ENCODE measurements at regions not wholly inside any gene's neighbourhood (a gene's known extent, or its start where the extent isn't known, plus 50 kb on each side); places are given as distances from the start of the nearest gene placed in this dataset.
"Not testable (repeated sequence)": the region's sequence is repeated elsewhere in the genome, so short reads cannot be mapped to it uniquely, and the experiment has no call there.

- TF ChIP-seq EZH2 (IDR thresholded peaks at IDR 0.05) (no peak), POLR2AphosphoS5 (IDR thresholded peaks at IDR 0.05; ENCODE audit: borderline replicate concordance, low read depth, low read length) (no peak), FOXP2 (optimal IDR thresholded peaks at IDR 0.05; ENCODE audit: control extremely low read depth, extremely low read length, insufficient read depth) (no peak)
- Histone ChIP-seq H3K36me3 (ENCODE audit: insufficient read depth, low read length) (no peaks in the 10 kb centered on the region), H3K27ac (peak overlapping the region; percentile 75), H3K9me3 (ENCODE audit: low read depth, low read length) (peaks cover 3% of the 10 kb centered on the region; the same call in 1 of the 2 replicates), H3K4me3 (peak overlapping the region; percentile 10; the same call in 1 of the 2 replicates), H3K9ac (ENCODE audit: insufficient read length) (peak overlapping the region; percentile 14)
- no peak for DNase-seq (ENCODE audit: low read depth, low spot score)
Observed at GRCh38 chr2:215722986-215723630, 287.2 kb upstream of the FN1 start.

DNA sequence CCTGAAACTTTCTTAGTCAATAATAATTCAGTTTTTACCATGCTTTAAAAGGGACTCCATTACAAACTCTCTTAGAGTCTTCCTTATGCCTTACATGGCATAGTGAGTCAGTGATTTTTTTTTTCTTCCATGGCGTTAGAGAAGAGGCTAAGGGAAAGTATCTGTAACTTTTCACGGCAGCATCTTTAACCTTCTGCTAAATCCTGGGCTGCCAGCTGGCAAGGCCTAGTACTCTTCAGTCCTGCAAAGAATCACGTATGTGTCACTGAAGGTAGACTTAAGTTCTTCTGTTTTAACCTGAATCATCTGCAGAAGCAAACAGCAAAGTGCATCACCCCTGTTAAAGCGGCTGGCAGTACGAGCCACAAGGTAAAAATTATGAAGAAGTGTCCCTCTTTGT, 286.3 kb upstream of the FN1 start:
- Histone ChIP-seq H3K27ac (no peak overlapping the region), H3K9me3 (ENCODE audit: low read depth, low read length) (peaks cover 3% of the 10 kb centered on the region; the same call in 1 of the 2 replicates), H3K36me3 (ENCODE audit: insufficient read depth, low read length) (no peaks in the 10 kb centered on the region), H3K4me3 (no peak overlapping the region), H3K9ac (ENCODE audit: insufficient read length) (no peak overlapping the region)
- TF ChIP-seq POLR2AphosphoS5 (IDR thresholded peaks at IDR 0.05; ENCODE audit: borderline replicate concordance, low read depth, low read length) (no peak), EZH2 (IDR thresholded peaks at IDR 0.05) (no peak), FOXP2 (optimal IDR thresholded peaks at IDR 0.05; ENCODE audit: control extremely low read depth, extremely low read length, insufficient read depth) (no peak)
- DNase-seq (ENCODE audit: low read depth, low spot score) = no peak

GRCh38 chr2:215721515-215721914, 285.6 kb upstream of the FN1 start:
- DNase-seq (ENCODE audit: low read depth, low spot score) = not testable (repeated sequence)

GRCh38 chr2:215718890-215719289, 283.0 kb upstream of the FN1 start:
- Histone ChIP-seq H3K9me3 (ENCODE audit: low read depth, low read length) (no peaks in the 10 kb centered on the region), H3K27ac (no peak overlapping the region), H3K4me3 (no peak overlapping the region), H3K9ac (ENCODE audit: insufficient read length) (no peak overlapping the region), H3K36me3 (ENCODE audit: insufficient read depth, low read length) (no peaks in the 10 kb centered on the region)
- TF ChIP-seq EZH2 (IDR thresholded peaks at IDR 0.05) (no peak), POLR2AphosphoS5 (IDR thresholded peaks at IDR 0.05; ENCODE audit: borderline replicate concordance, low read depth, low read length) (no peak), FOXP2 (optimal IDR thresholded peaks at IDR 0.05; ENCODE audit: control extremely low read depth, extremely low read length, insufficient read depth) (no peak)
- no peak for DNase-seq (ENCODE audit: low read depth, low spot score)

More at GRCh38 chr2:215721515-215721914, 285.6 kb upstream of the FN1 start:
- H3K36me3 ChIP-seq (ENCODE audit: insufficient read depth, low read length); H3K27ac ChIP-seq; H3K4me3 ChIP-seq; H3K9ac ChIP-seq (ENCODE audit: insufficient read length); H3K9me3 ChIP-seq (ENCODE audit: low read depth, low read length): not testable (repeated sequence)

GRCh38 chr2:215718436-215718835, 282.6 kb upstream of the FN1 start:
- H3K9me3 ChIP-seq (ENCODE audit: low read depth, low read length) = no peaks in the 10 kb centered on the region
- H3K36me3 ChIP-seq (ENCODE audit: insufficient read depth, low read length) = no peaks in the 10 kb centered on the region
- no peak for DNase-seq (ENCODE audit: low read depth, low spot score)
- peak overlapping the region; percentile 56; the same call in 1 of the 2 replicates for H3K27ac ChIP-seq
- no peak for TF ChIP-seq POLR2AphosphoS5 (IDR thresholded peaks at IDR 0.05; ENCODE audit: borderline replicate concordance, low read depth, low read length)
- no peak for TF ChIP-seq FOXP2 (optimal IDR thresholded peaks at IDR 0.05; ENCODE audit: control extremely low read depth, extremely low read length, insufficient read depth)
- no peak for TF ChIP-seq EZH2 (IDR thresholded peaks at IDR 0.05)
- H3K9ac ChIP-seq (ENCODE audit: insufficient read length) = no peak overlapping the region
- H3K4me3 ChIP-seq = peak overlapping the region; percentile 49

DNA sequence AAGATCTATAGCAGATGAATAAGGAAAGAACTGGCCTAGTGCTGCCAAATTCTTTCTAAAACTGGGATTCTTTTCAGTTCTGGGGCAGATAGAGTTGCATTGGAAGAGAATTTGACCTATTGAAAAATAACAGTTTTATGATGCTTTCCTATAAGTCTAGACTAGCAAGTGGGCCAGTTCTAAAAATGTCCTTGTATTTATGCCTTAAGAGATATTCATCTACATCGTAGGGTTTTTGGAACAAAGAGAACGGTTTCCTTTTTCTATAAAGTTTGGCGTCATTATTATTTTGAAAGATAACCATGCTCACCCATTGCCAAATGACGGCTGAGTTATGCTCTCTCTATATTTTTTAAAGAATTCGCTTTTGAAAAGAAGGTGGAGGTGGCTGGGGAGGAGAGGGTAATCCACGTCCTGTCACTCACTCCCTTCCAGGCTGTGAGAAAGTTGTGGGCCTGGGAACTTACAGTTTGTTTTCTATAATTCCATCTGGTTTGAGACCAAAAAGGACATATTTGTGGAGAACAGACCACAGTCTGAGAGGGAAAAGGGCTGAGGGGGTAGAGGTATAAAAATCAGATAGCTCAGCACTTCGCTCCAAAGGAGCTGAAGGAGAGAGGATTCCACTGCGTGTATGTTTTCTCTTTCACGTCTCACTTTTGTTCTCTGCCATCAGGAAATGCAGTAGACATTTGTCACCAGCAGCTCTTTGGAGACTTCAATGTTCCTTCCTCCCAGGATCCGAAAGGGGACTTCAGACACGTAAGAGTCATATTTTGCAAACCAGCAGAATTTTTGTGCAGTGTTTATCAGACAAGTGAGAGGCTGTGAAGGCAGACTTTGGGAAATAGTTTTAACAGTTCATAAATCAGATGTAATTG, 281.9 kb upstream of the FN1 start:
- Histone ChIP-seq H3K9ac (ENCODE audit: insufficient read length) (peak overlapping the region; percentile 46), H3K9me3 (ENCODE audit: low read depth, low read length) (no peaks in the 10 kb centered on the region), H3K27ac (peak overlapping the region; percentile 56; the same call in 1 of the 2 replicates), H3K36me3 (ENCODE audit: insufficient read depth, low read length) (no peaks in the 10 kb centered on the region), H3K4me3 (peak overlapping the region; percentile 49)
- no peak for TF ChIP-seq EZH2 (IDR thresholded peaks at IDR 0.05)
- TF ChIP-seq FOXP2 (optimal IDR thresholded peaks at IDR 0.05; ENCODE audit: control extremely low read depth, extremely low read length, insufficient read depth) = no peak
- TF ChIP-seq POLR2AphosphoS5 (IDR thresholded peaks at IDR 0.05; ENCODE audit: borderline replicate concordance, low read depth, low read length) = no peak
- DNase-seq (ENCODE audit: low read depth, low spot score) = no peak

DNA sequence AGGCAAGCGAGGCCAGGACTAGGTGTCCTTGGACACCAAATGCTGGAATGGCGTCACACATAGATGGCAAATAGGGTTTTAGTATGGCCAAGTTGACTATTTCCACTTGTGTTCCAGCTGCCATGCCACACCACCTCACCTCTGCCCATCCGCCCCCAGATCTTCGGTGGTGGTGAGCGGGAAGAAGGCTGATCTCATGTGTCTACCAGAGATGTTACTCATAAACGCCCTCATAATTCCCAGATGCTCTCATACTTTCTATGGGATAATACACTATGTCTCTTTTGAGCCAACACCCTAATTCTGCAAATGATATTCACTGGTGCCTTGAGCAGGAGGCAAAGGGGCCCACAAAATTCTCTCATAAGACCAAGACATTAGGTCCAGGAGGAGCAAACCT, 281.1 kb upstream of the FN1 start:
- DNase-seq (ENCODE audit: low read depth, low spot score) = no peak
- H3K36me3 ChIP-seq (ENCODE audit: insufficient read depth, low read length) = no peaks in the 10 kb centered on the region
- no peak for TF ChIP-seq FOXP2 (optimal IDR thresholded peaks at IDR 0.05; ENCODE audit: control extremely low read depth, extremely low read length, insufficient read depth)
- no peak for TF ChIP-seq EZH2 (IDR thresholded peaks at IDR 0.05)
- TF ChIP-seq POLR2AphosphoS5 (IDR thresholded peaks at IDR 0.05; ENCODE audit: borderline replicate concordance, low read depth, low read length) = no peak
- no peak overlapping the region for H3K4me3 ChIP-seq
- no peak overlapping the region for H3K9ac ChIP-seq (ENCODE audit: insufficient read length)
- no peaks in the 10 kb centered on the region for H3K9me3 ChIP-seq (ENCODE audit: low read depth, low read length)
- H3K27ac ChIP-seq = no peak overlapping the region
